GM12891 (cell line): ENCODE measurements at regions not wholly inside any gene's neighbourhood (a gene's known extent, or its start where the extent isn't known, plus 50 kb on each side); places are given as distances from the start of the nearest gene placed in this dataset.

Experiments
- PAX5 ChIP-seq: IDR thresholded peaks from 2 replicates; pipeline ENCODE4 v1.6.1; 2011; ENCODE audit warnings: low read length, moderate library complexity, mild to moderate bottlenecking; ENCODE audit not compliant: insufficient read depth, severe bottlenecking
- POLR2A ChIP-seq: IDR thresholded peaks from 2 replicates; pipeline ENCODE4 v1.6.1; 2011; ENCODE audit warnings: low read depth, low read length, control low read depth
- POLR2AphosphoS5 ChIP-seq: IDR thresholded peaks from 2 replicates; pipeline ENCODE4 v1.6.1; 2011; ENCODE audit warnings: low read depth, low read length, control low read depth
- SPI1 ChIP-seq: IDR thresholded peaks from 2 replicates; pipeline ENCODE4 v1.6.1; 2011; ENCODE audit warnings: low read depth, low read length, control low read depth
- TAF1 ChIP-seq: IDR thresholded peaks from 2 replicates; pipeline ENCODE4 v1.6.1; 2011; ENCODE audit warnings: low read depth, low read length, control low read depth

DNA sequence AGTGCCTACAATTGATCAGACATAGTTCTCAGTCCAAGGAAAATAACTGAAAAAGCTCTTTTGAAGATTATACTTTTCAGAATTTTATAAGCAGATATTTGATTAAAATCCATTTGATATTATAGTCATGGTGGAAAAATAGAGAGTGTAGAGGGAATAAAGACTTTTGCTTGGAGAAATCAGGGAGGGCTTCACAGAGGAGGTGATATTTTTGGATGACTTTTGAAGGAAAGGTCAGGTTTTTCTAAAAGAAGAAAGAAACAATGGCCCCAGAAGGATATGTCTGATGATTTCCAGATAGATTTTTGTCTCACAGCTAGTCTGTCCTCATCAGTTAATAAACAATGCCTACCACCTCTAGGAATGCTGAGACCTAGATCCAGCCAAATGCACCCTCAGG, 806.3 kb upstream of the CELF2 start:
- TF ChIP-seq POLR2A, result no peak
- no peak for TF ChIP-seq POLR2AphosphoS5
- no peak for TF ChIP-seq SPI1
- TF ChIP-seq TAF1, result no peak
- TF ChIP-seq PAX5, result no peak
